Endothelial cell of umbilical vein (primary cell): ENCODE measurements at regions not wholly inside any gene's neighbourhood (a gene's known extent, or its start where the extent isn't known, plus 50 kb on each side); places are given as distances from the start of the nearest gene placed in this dataset.

Source experiments
- BruUV-seq: library from RNA; stranded (reverse); fragments of 400-500 nt; replicated peaks from 2 replicates; lab custom pipeline; 2021; lab: Mats Ljungman, UMichigan
- CTCF ChIA-PET: fragments of 300-600, 350-600 bp; sonication (Branson Sonifier 250); formaldehyde crosslinking; loops from one replicate; lab custom pipeline; 2021; ENCODE audit warnings: antibody characterized with exemption, inconsistent platforms; lab: Charles Lee
- POLR2A ChIA-PET: fragments of 300-600, 350-600 bp; sonication (Branson Sonifier 250); formaldehyde crosslinking; loops from one replicate; lab custom pipeline; 2021; ENCODE audit warnings: antibody characterized with exemption, inconsistent platforms; lab: Charles Lee
- DNase-seq: peaks from one replicate; pipeline ENCODE4 v3.0.0-alpha.2; 2011; ENCODE audit warnings: low read depth, low spot score
- FAIRE-seq: peaks from 2 replicates; lab custom pipeline; 2011; peaks lifted over from hg19 to GRCh38; lab: Jason Lieb, UNC
- H2AFZ ChIP-seq: 2 replicates; pipeline ENCODE4 v1.6.0; 2012; ENCODE audit warnings: low read depth, low read length, control low read depth, inconsistent platforms
- H3K27ac ChIP-seq: 2 replicates; pipeline ENCODE4 v1.5.1; 2011; ENCODE audit warnings: low read depth, mild to moderate bottlenecking, control low read depth, low read length, moderate library complexity; ENCODE audit not compliant: insufficient read depth
- H3K27me3 ChIP-seq, 2 experiments: 2 replicates each; pipeline versions ENCODE4 v1.6.0 to v1.6.1; 2011; ENCODE audit warnings: low read length in 2 of 2, mixed read lengths in 1 of 2; ENCODE audit not compliant: control insufficient read depth in 2 of 2, insufficient read depth in 2 of 2
- H3K36me3 ChIP-seq, 2 experiments: 2 replicates in 1 of 2; 3 replicates in 1 of 2; pipeline ENCODE4 v1.5.1; 2011; ENCODE audit warnings: low read length in 2 of 2, mild to moderate bottlenecking in 1 of 2, moderate library complexity in 1 of 2; ENCODE audit not compliant: control insufficient read depth in 2 of 2, insufficient read depth in 2 of 2; ENCODE audit errors: extremely low read depth in 1 of 2
- H3K4me1 ChIP-seq: 3 replicates; pipeline ENCODE4 v1.5.1; 2011; ENCODE audit warnings: mild to moderate bottlenecking, low read length; ENCODE audit not compliant: control insufficient read depth, insufficient read depth; ENCODE audit errors: extremely low read depth
- H3K4me2 ChIP-seq: 2 replicates; pipeline ENCODE4 v1.6.1; 2011; ENCODE audit warnings: low read length, control low read depth, mixed read lengths; ENCODE audit not compliant: insufficient read depth
- H3K4me3 ChIP-seq, 3 experiments: fragments of 200-600 bp in 1 of 3; sonication (generic), shearing (Covaris generic) in 1 of 3; replicated peaks in 1 of 3; 2 replicates each; pipeline ENCODE4 v1.5.1; 2011 to 2016; ENCODE audit warnings: control low read depth in 3 of 3, low read length in 3 of 3, mild to moderate bottlenecking in 2 of 3, inconsistent platforms in 1 of 3, low read depth in 1 of 3, moderate library complexity in 1 of 3; ENCODE audit not compliant: insufficient read depth in 1 of 3
- H3K79me2 ChIP-seq: 2 replicates; pipeline ENCODE4 v1.6.0; 2012; ENCODE audit warnings: low read length, inconsistent platforms; ENCODE audit not compliant: control insufficient read depth, insufficient read depth
- H3K9ac ChIP-seq: replicated peaks from 2 replicates; pipeline ENCODE3; 2011; ENCODE audit warnings: low read length, control low read depth; ENCODE audit not compliant: insufficient read depth; ENCODE audit errors: extremely low read depth
- H3K9me1 ChIP-seq: replicated peaks from 3 replicates; pipeline ENCODE4 v1.6.0; 2011; ENCODE audit warnings: mild to moderate bottlenecking, low read length; ENCODE audit not compliant: control insufficient read depth, insufficient read depth; ENCODE audit errors: extremely low read depth
- H3K9me3 ChIP-seq: replicated peaks from 2 replicates; pipeline ENCODE4 v1.5.1; 2012; ENCODE audit warnings: low read length, inconsistent platforms; ENCODE audit not compliant: control insufficient read depth, insufficient read depth
- H4K20me1 ChIP-seq: replicated peaks from 2 replicates; pipeline ENCODE3; 2011; ENCODE audit warnings: mild to moderate bottlenecking, low read length; ENCODE audit not compliant: control insufficient read depth, insufficient read depth; ENCODE audit errors: extremely low read depth
- EZH2 ChIP-seq: IDR thresholded peaks from 2 replicates; pipeline ENCODE4 v1.6.1; 2012; ENCODE audit warnings: borderline replicate concordance, low read depth, mild to moderate bottlenecking, moderate library complexity, low read length, inconsistent platforms; ENCODE audit not compliant: severe bottlenecking
- FOS ChIP-seq: IDR thresholded peaks from 2 replicates; pipeline ENCODE4 v1.6.1; 2011; ENCODE audit warnings: mild to moderate bottlenecking, low read length, moderate library complexity, borderline replicate concordance; ENCODE audit not compliant: insufficient read depth
- GATA2 ChIP-seq: IDR thresholded peaks from 2 replicates; pipeline ENCODE4 v1.7.0; 2011; ENCODE audit warnings: low read depth, mild to moderate bottlenecking, moderate library complexity, mixed read lengths, low read length; ENCODE audit not compliant: insufficient read length, insufficient read depth
- JUN ChIP-seq: IDR thresholded peaks from 2 replicates; pipeline ENCODE4 v1.6.1; 2011; ENCODE audit warnings: borderline replicate concordance, low read depth; ENCODE audit not compliant: insufficient read length, insufficient read depth
- MYC ChIP-seq: IDR thresholded peaks from one replicate; pipeline ENCODE4 v1.6.1; 2011; ENCODE audit warnings: mild to moderate bottlenecking, low read depth, low read length
- POLR2A ChIP-seq: IDR thresholded peaks from 2 replicates; pipeline ENCODE4 v1.6.1; 2012; ENCODE audit warnings: low read depth, mild to moderate bottlenecking, control low read depth, low read length
- POLR2AphosphoS5 ChIP-seq: IDR thresholded peaks from 2 replicates; pipeline ENCODE4 v1.6.1; 2012; ENCODE audit warnings: low read depth, mild to moderate bottlenecking, control low read depth, low read length, moderate library complexity; ENCODE audit not compliant: insufficient read depth
- dilution Hi-C: fragments of 300-500 bp; cut with MboI; formaldehyde crosslinking; loops from one replicate; pipeline ENCODE4 v1.15.0; 2019; ENCODE audit warnings: low sequenced_read_pairs; ENCODE audit not compliant: extremely low pct_ligation_motif_present
- intact Hi-C: fragments of 100-400 bp; cut with micrococcal nuclease; formaldehyde crosslinking; loops from one replicate; pipeline ENCODE4 v1.10.0; 2022
- TF ChIP-seq, protein P1 (sequence below), 2 donors: IDR thresholded peaks; 1 replicate in 1 of 2; 2 replicates in 1 of 2; pipeline ENCODE4 v1.5.1; 2011; ENCODE audit warnings: low read length in 2 of 2, mild to moderate bottlenecking in 2 of 2, moderate library complexity in 2 of 2, control low read depth in 1 of 2, inconsistent platforms in 1 of 2, low read depth in 1 of 2; ENCODE audit not compliant: insufficient read depth in 1 of 2; ENCODE audit errors: extremely low read depth in 1 of 2
- TF ChIP-seq, protein P2 (sequence below): IDR thresholded peaks from 2 replicates; pipeline ENCODE4 v1.6.1; 2011; ENCODE audit not compliant: insufficient read depth, insufficient read length

DNA sequence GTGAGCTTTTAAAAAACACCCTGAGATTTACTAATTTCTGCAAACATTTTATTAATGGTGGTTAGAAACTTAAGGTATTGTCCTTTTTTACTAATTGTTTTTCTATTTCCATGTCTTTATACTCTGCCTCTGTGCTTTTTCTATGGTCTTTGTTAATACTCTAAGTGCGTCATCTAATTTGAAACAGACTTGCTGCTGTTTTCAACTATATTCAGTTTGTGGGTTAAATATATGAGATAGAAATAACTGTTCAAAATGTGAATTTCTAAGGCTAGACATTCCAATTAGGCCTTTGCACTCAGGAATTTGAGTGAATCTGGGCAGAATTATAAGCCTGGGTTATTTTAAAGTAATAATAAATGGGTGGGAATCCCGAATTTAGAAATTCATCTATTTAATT is 82.4 kb upstream of the COL11A1 start:
- no peak overlapping the region for H3K27ac ChIP-seq
- H3K4me1 ChIP-seq: no peaks in the 10 kb centered on the region
- no peak for DNase-seq
- no TSS peak for BruUV-seq
- intact Hi-C loops: no loop called here
- no peaks in the 10 kb centered on the region for H3K36me3 ChIP-seq
- no peaks in the 10 kb centered on the region for H3K9me3 ChIP-seq
- H3K27me3 ChIP-seq: no peaks in the 10 kb centered on the region
- ChIA-PET CTCF (no interaction called here), POLR2A (no interaction called here)
- H3K4me3 ChIP-seq: no peak overlapping the region
- H3K4me2 ChIP-seq: no peak overlapping the region
- no peak overlapping the region for H3K9ac ChIP-seq
- TF ChIP-seq MYC (no peak), EZH2 (no peak), FOS (no peak), POLR2AphosphoS5 (no peak), GATA2 (no peak), POLR2A (no peak), JUN (no peak)
- TF ChIP-seq, protein P1, sequence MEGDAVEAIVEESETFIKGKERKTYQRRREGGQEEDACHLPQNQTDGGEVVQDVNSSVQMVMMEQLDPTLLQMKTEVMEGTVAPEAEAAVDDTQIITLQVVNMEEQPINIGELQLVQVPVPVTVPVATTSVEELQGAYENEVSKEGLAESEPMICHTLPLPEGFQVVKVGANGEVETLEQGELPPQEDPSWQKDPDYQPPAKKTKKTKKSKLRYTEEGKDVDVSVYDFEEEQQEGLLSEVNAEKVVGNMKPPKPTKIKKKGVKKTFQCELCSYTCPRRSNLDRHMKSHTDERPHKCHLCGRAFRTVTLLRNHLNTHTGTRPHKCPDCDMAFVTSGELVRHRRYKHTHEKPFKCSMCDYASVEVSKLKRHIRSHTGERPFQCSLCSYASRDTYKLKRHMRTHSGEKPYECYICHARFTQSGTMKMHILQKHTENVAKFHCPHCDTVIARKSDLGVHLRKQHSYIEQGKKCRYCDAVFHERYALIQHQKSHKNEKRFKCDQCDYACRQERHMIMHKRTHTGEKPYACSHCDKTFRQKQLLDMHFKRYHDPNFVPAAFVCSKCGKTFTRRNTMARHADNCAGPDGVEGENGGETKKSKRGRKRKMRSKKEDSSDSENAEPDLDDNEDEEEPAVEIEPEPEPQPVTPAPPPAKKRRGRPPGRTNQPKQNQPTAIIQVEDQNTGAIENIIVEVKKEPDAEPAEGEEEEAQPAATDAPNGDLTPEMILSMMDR (IDR thresholded peaks at IDR 0.05; ENCODE audit: extremely low read depth in 1 of 2, insufficient read depth in 1 of 2, low read depth in 1 of 2, low read length in 2 of 2): no peak
- TF ChIP-seq, protein P2, sequence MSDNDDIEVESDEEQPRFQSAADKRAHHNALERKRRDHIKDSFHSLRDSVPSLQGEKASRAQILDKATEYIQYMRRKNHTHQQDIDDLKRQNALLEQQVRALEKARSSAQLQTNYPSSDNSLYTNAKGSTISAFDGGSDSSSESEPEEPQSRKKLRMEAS: no peak
- H3K79me2 ChIP-seq: no peaks in the 10 kb centered on the region
- dilution Hi-C loops: no loop called here
- no peaks in the 10 kb centered on the region for H3K9me1 ChIP-seq
- no peak for FAIRE-seq
- no peak overlapping the region for H2AFZ ChIP-seq
- no peaks in the 10 kb centered on the region for H4K20me1 ChIP-seq
